ENCODE measurements at regions not wholly inside any gene's neighbourhood (a gene's known extent, or its start where the extent isn't known, plus 50 kb on each side); places are given as distances from the start of the nearest gene placed in this dataset.

GRCh38 chr13:58806401-58806800 lies 1174.9 kb downstream of the PCDH17 start:
- no peak overlapping the region for H3K4me3 ChIP-seq (ENCODE audit: low read depth, low read length)
- no peak for TF ChIP-seq CTCF (IDR thresholded peaks at IDR 0.05; ENCODE audit: low read depth, low read length)
- in situ Hi-C loops (cut with HindIII; ENCODE audit: low sequenced_read_pairs), result no loop called here
- no peak for DNase-seq (ENCODE audit: low read depth, low spot score)

GRCh38 chr13:58823701-58824100 lies 1192.2 kb downstream of the PCDH17 start:
- no peak for TF ChIP-seq CTCF (IDR thresholded peaks at IDR 0.05; ENCODE audit: low read depth, low read length)
- no peak overlapping the region for H3K4me3 ChIP-seq (ENCODE audit: low read depth, low read length)
- DNase-seq (ENCODE audit: low read depth, low spot score), result no peak
- in situ Hi-C loops (cut with HindIII; ENCODE audit: low sequenced_read_pairs), result no loop called here

GRCh38 chr13:58827904-58828303 lies 1196.4 kb downstream of the PCDH17 start:
- TF ChIP-seq CTCF (IDR thresholded peaks at IDR 0.05; ENCODE audit: low read depth, low read length), result no peak

GRCh38 chr13:58830841-58831240 lies 1199.3 kb downstream of the PCDH17 start:
- in situ Hi-C loops (cut with HindIII; ENCODE audit: low sequenced_read_pairs), result no loop called here
- no peak overlapping the region for H3K4me3 ChIP-seq (ENCODE audit: low read depth, low read length)
- no peak for TF ChIP-seq CTCF (IDR thresholded peaks at IDR 0.05; ENCODE audit: low read depth, low read length)
- DNase-seq (ENCODE audit: low read depth, low spot score), result no peak

More at GRCh38 chr13:58827904-58828303, 1196.4 kb downstream of the PCDH17 start:
- no peak overlapping the region for H3K4me3 ChIP-seq (ENCODE audit: low read depth, low read length)
- in situ Hi-C loops (cut with HindIII; ENCODE audit: low sequenced_read_pairs), result no loop called here
- DNase-seq (ENCODE audit: low read depth, low spot score), result no peak

- no peak for DNase-seq (ENCODE audit: low read depth, low spot score)
- H3K4me3 ChIP-seq (ENCODE audit: low read depth, low read length), result no peak overlapping the region
- in situ Hi-C loops (cut with HindIII; ENCODE audit: low sequenced_read_pairs), result no loop called here
- TF ChIP-seq CTCF (IDR thresholded peaks at IDR 0.05; ENCODE audit: low read depth, low read length), result no peak
Observed at GRCh38 chr13:58838615-58839014, 1207.1 kb downstream of the PCDH17 start.

- in situ Hi-C loops (cut with HindIII; ENCODE audit: low sequenced_read_pairs), result no loop called here
- no peak for TF ChIP-seq CTCF (IDR thresholded peaks at IDR 0.05; ENCODE audit: low read depth, low read length)
- DNase-seq (ENCODE audit: low read depth, low spot score), result peak; percentile 1
- H3K4me3 ChIP-seq (ENCODE audit: low read depth, low read length), result no peak overlapping the region
Observed at GRCh38 chr13:58843071-58843470, 1211.5 kb downstream of the PCDH17 start.

- in situ Hi-C loops (cut with HindIII; ENCODE audit: low sequenced_read_pairs), result no loop called here
- no peak for DNase-seq (ENCODE audit: low read depth, low spot score)
- no peak overlapping the region for H3K4me3 ChIP-seq (ENCODE audit: low read depth, low read length)
- TF ChIP-seq CTCF (IDR thresholded peaks at IDR 0.05; ENCODE audit: low read depth, low read length), result no peak
Observed at GRCh38 chr13:58843567-58843966, 1212.0 kb downstream of the PCDH17 start.
